Fibroblast of the conjunctiva (primary cell): ENCODE measurements at regions not wholly inside any gene's neighbourhood (a gene's known extent, or its start where the extent isn't known, plus 50 kb on each side); places are given as distances from the start of the nearest gene placed in this dataset.
"Not testable (repeated sequence)": the region's sequence is repeated elsewhere in the genome, so short reads cannot be mapped to it uniquely, and the experiment has no call there.

Source experiments
- DNase-seq: peaks from one replicate; pipeline ENCODE4 v3.0.0-alpha.2; 2010; ENCODE audit warnings: low read depth

DNA sequence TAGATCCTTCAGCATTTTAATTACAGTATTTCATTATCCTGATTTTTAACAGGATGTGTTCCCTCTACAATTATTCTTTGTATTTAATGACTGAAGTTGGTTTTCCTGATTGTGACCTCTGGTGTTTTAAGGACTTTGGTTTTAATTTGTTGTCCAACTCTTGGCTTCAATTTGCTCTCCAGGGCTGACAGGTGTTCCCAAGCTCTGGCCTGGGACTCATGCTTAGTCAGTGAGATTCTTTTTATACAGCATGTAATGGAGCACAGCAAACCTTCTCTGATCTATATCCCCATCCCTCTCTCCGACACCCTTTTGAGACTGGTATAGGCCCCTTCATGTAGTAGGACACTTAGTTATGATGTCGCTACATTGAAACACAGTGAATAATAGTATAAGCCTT lies 896.3 kb downstream of the TSN start:
- no peak for DNase-seq

DNA sequence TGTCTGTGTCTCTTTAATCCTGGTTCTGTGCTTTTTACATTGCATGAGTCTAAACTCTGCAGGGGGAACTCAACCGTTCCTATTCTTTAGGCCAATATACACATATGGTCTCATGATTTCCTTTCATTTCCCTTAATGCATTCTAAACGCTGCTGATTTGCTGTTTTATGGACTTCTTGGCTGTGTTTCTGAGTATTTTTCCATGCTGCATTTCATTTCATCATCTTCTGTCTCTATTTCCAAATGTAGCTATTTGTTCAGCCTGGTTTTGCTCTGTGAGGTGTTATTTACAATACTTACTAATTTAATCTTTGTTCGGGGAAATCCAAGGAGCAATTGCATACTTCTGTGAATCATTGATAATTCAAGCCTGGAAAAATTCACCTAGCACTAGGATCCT lies 897.2 kb downstream of the TSN start:
- DNase-seq: no peak

DNA sequence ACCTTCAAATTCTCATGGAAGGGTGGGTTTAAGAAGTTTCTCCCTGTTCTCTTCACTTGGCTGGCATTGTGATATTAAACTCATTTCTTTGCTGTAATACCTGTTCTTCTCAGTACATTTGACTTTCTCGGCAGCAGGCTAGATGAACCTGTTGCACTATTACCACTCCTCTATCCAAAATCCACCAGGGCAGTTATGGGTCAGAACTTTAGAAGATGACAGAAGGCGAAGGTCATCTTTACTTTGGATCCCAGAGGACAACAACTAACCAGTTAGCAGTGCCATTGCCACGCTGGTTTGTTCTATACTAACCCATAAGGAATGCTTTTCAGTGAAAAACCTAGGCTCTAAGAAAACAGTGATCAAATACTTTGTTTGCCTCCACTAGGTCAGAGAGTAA lies 901.0 kb downstream of the TSN start:
- no peak for DNase-seq

DNA sequence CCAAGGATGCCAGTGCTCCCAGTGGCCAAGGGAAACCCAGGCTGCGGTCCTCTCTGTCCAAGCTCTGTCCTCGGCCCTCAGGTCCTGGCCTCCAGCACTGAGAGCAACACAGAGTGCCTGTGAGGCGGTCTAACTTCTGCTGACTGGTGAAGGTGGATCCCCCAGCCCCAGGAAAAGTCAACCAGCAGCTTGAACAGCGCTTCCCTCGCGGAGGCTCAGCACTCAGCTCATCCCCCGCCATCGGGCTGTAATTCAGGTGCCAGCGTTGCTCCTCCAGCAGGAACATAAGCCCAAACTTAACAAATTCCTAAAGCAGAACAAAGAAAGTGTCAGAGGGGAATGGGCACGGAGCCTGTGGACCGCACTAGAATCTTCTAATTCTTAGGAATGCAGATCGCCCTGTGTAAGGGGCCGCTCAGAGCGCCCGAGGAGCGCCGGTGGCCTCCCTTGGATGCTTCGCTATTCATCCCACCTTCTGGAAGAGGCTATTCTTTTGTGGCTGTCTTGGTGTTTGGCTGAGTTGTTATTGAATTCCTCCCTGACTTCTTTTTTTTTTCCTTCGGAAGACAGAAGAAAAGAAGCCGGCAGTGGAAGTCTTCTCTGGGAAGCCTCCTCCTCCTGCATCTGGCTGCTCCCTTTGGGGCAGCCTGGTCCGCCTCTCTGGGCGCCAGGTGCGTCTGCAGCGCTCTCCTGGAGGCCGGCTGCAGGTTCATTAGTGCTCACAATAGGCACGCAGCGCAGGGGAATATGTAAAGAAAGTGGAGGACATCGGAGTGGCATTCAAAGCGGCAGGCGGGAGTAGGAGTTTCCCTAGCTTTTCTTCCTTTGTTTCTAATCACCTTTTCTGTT lies 905.6 kb downstream of the TSN start:
- DNase-seq: no peak

GRCh38 chr2:122663620-122664019 lies 908.2 kb downstream of the TSN start:
- DNase-seq: no peak

DNA sequence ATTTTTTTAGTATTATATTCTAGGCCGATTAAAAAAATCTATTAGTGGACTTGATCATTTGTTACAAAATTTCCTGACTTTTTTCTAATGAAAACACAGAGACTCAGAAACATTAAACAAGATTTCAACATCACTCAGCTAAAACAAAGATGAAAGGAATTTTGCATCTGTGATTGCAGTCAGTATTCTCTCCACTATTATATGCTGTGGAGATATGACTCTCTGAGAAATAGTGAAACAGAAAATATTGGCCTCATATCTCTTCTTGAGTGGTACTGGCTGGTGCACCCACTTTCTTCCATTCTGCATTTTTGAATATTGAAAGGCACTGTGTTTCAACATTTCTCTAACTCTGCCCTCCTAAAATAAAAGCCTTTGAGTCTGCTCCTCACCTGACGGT lies 914.2 kb downstream of the TSN start:
- DNase-seq: no peak

GRCh38 chr2:122670897-122671296 lies 915.4 kb downstream of the TSN start:
- DNase-seq: no peak

DNA sequence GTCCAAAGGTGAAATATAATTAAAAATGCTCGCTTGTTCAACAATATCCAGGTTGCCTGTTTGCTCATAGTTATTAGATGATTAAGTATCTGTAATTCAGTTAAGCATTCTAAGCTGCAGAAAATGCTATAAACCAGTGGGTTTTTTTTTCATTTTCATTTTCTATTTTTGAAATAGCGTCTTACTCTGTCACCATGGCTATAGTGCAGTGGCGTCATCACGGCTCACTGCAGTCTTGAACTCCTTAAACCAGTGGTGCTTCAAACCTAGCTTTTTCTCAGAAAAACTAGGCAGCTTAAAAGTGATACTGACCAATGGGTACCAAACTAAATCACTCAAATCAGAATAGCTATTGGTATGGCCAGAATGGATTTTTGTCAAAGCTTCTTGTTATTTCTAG lies 925.2 kb downstream of the TSN start:
- DNase-seq: no peak

- DNase-seq: no peak
These were observed 926.2 kb downstream of the TSN start for GRCh38 chr2:122681626-122682025.

DNA sequence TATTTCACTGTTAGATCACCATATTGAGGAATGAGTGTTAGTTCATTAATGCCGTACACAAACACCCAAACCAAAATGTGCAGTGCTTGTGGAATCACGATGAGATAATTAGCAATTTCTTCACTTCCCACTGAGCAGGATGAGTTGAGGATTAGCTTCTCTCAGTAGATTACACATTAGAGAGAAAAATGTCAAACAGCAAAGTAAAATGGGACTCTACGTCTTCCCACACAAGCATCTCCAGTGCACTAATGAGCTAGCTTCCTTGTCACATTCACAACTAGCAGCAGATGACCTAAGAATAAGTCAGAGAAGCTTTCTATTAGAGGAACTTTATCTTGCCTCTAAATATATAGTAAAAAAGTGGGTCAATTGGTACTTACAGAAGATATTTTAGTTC lies 926.9 kb downstream of the TSN start:
- DNase-seq: no peak

DNA sequence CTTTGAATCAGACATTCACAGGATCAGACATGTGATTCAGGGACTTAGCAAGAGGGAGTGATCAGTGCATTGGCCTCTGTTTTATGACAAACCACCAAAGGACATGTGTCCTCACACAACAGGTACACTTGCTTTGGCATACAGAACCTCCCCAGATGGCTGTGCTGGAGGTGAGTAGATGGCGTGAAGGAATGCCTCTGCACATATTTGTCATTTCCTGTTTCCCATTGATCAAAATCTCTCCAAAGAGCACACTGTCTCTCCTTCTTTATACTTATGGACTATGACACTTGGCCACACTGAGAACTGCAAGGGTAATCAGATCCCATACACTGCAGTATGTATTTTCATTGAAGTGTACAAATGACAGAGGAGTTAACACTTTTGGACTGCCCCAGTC lies 927.6 kb downstream of the TSN start:
- no peak for DNase-seq

- DNase-seq: no peak
These were observed 937.1 kb downstream of the TSN start for GRCh38 chr2:122692400-122693083.

DNA sequence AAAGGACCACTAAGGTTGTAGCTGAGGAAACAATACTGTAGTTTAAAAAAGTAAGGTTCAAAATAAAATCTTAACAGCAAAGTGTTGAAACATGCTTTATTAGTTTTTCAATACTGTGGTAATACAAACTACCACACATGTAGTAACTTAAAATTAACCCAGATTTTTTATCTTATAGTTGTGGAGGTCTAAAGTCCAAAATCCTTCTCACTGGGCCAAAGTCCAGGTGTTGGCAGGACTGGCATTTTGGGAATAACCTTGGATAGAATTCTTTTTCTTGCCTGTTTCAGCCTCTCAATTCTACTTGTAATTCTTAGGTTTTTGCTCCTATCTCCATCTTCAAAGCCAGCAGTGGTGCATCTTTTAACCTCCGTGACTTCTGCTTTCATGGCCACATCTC lies 942.0 kb downstream of the TSN start:
- no peak for DNase-seq

DNA sequence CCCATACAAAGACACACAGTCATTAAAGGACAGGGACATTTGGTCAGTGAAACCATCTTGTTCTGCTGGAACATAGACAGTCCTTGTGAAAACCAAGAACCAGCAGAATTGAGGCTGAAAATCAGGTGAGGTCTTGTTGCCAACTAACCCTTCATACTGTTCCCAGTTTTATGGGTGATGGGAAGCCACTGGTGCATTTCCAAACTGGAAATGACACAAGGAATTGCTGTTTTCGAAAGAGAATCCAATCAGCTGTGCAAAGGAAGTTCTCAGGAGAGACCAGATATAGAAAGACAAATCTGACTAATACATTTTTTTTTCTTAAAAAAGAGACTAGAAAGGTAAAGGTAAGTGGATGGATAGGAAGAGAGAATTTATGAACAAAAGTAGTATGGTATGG lies 948.2 kb downstream of the TSN start:
- no peak for DNase-seq

DNA sequence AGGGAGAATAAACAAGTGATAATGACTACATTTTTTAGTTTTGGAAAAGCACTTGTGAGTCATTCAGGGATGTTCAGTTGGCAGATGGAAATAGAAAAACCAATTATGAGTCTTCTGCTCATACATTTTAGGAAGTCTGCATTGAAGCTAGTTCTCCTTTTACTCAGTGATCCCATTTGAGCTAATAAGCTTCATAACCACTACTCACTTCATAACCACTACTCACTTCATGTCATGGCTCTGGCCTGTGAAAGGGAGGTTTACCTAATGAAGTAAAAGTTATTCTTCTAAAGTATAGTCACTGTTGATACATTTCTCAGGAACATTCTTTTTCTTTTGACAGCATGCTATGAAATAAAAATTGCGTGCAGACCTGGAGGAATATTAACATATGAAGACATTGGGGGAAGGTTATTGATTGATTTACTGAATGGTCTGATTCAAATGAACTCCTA lies 948.7 kb downstream of the TSN start:
- DNase-seq: no peak

DNA sequence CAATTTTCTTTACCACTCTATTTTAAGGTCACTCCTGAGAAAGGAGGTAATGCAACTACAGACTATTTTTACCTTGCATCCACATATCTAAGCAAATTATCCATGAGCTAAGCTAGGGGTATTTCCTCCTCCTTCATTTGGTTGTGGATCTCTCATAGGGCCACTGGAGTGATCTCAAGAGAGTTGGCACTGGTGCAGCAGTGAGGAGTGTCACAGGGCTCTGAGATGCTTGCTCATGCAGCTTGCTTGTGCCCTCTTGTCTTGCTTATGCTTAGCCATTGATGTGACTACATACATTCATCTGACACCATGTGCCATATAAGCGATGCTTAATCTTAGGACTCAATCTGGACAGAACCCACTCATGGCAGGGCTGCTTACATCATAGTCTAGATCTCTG lies 950.3 kb downstream of the TSN start:
- DNase-seq: no peak

GRCh38 chr2:122706757-122707223 lies 951.3 kb downstream of the TSN start:
- no peak for DNase-seq

GRCh38 chr2:122707224-122707824 lies 951.9 kb downstream of the TSN start:
- no peak for DNase-seq

- DNase-seq: no peak
These were observed 954.6 kb downstream of the TSN start for GRCh38 chr2:122710049-122710448.

GRCh38 chr2:122713800-122714199 lies 958.3 kb downstream of the TSN start:
- DNase-seq: no peak

DNA sequence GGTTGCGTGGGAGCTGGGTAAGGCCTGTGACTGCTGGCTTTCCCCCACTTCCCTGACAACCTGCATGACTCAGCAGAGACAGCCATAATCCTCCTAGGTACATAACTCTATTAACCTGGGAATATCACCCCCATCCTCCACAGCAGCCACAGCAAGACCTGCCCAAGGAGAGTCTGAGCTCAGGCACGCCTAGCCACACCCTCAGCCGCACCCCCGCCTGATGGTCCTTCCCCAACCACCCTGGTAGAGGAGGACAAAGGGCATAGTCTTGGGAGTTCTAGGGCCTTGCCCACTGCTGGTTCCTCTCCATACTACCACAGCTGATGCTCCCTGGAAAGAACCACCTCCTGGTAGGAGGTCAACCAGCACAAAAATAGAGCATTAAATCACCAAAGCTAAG lies 965.4 kb downstream of the TSN start:
- DNase-seq: not testable (repeated sequence)

- no peak for DNase-seq
These were observed 979.4 kb downstream of the TSN start for GRCh38 chr2:122734766-122735424.

GRCh38 chr2:122736279-122736678 lies 980.8 kb downstream of the TSN start:
- no peak for DNase-seq
